Breast epithelium (tissue), 4 donors: ENCODE measurements at regions not wholly inside any gene's neighbourhood (a gene's known extent, or its start where the extent isn't known, plus 50 kb on each side); places are given as distances from the start of the nearest gene placed in this dataset.

ENCODE experiments used
- DNase-seq, 2 donors: peaks; one replicate each; pipeline ENCODE4 v3.0.0-alpha.2; 2019; ENCODE audit warnings: low spot score in 2 of 2
- H3K27ac ChIP-seq, 2 donors: fragments of 200-600 bp; sonication (generic) in 1 of 2; one replicate each; pipeline ENCODE4 v1.5.1; 2016 to 2019; ENCODE audit warnings: mild to moderate bottlenecking in 1 of 2
- H3K27me3 ChIP-seq, 2 donors: fragments of 200-600 bp; sonication (generic) in 1 of 2; one replicate each; pipeline versions ENCODE4 v1.5.1 to v1.6.0; 2017 to 2019; ENCODE audit warnings: control low read depth in 1 of 2, mild to moderate bottlenecking in 1 of 2
- H3K36me3 ChIP-seq: fragments of 200-600 bp; one replicate; pipeline ENCODE4 v1.5.1; 2019
- H3K4me1 ChIP-seq, 2 donors: fragments of 200-600 bp; sonication (generic); one replicate each; pipeline ENCODE4 v1.5.1; 2016 to 2019; ENCODE audit warnings: control low read depth in 1 of 2
- H3K4me3 ChIP-seq, 3 donors: fragments of 200-600 bp; sonication (generic); 1 replicate in 2 of 3; 2 replicates in 1 of 3; pipeline ENCODE4 v1.5.1; 2016 to 2019; ENCODE audit warnings: mild to moderate bottlenecking in 3 of 3, moderate library complexity in 2 of 3
- H3K9me3 ChIP-seq, 2 donors: fragments of 200-600 bp; sonication (generic) in 1 of 2; one replicate each; pipeline ENCODE4 v1.5.1; 2016 to 2019; ENCODE audit warnings: control low read depth in 1 of 2
- CTCF ChIP-seq, 3 donors: fragments of 450-650 bp; IDR thresholded peaks; one replicate each; pipeline ENCODE4 v1.5.1; 2016 to 2017; ENCODE audit warnings: antibody characterized with exemption in 3 of 3, mild to moderate bottlenecking in 3 of 3, moderate library complexity in 3 of 3
- POLR2A ChIP-seq: fragments of 450-650 bp; IDR thresholded peaks from one replicate; pipeline ENCODE4 v1.6.1; 2016; ENCODE audit warnings: antibody characterized with exemption, mild to moderate bottlenecking, moderate library complexity
- POLR2AphosphoS5 ChIP-seq, 3 donors: sonication (generic); formaldehyde crosslinking; IDR thresholded peaks; one replicate each; pipeline ENCODE4 v1.6.1; 2017; ENCODE audit warnings: antibody characterized with exemption in 3 of 3
- intact Hi-C: fragments of 100-400 bp; cut with DNase I; formaldehyde crosslinking; loops from one replicate; pipeline ENCODE4 v1.15.1; 2023; ENCODE audit warnings: low total_unique reads

GRCh38 chr4:151933122-151933827 is 172.5 kb upstream of the GATB start:
- no peak for DNase-seq
- H3K9me3 ChIP-seq: no peaks in the 10 kb centered on the region
- intact Hi-C loops: no loop called here
- no peaks in the 10 kb centered on the region for H3K27me3 ChIP-seq
- H3K4me1 ChIP-seq: no peaks in the 10 kb centered on the region
- no peaks in the 10 kb centered on the region for H3K36me3 ChIP-seq
- TF ChIP-seq POLR2AphosphoS5 (IDR thresholded peaks at IDR 0.05) (no peak), CTCF (IDR thresholded peaks at IDR 0.05) (no peak), POLR2A (no peak)
- no peak overlapping the region for H3K4me3 ChIP-seq
- H3K27ac ChIP-seq: no peak overlapping the region

DNA sequence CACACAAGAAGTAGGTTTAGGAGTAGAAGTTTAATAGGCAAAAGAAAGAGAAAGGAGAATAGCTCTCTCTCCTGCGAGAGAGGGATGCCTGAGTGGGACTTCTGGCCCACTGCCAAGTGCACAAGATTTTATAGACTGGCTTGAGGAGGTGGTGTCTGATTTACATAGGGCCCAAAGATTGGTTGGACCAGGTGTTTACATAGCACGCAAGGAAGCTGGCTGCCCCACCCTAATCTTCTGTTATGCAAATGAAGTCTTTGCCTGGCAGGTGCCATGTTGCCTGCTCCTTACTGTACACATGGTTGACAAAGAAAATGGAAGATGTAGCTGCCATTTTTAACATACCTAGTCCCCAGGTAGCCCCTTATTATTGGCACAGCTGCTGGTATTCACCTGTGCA is 170.8 kb upstream of the GATB start:
- DNase-seq: no peak
- H3K27ac ChIP-seq: no peak overlapping the region
- H3K4me3 ChIP-seq: no peak overlapping the region
- H3K27me3 ChIP-seq: no peaks in the 10 kb centered on the region
- no peaks in the 10 kb centered on the region for H3K4me1 ChIP-seq
- H3K36me3 ChIP-seq: no peaks in the 10 kb centered on the region
- H3K9me3 ChIP-seq: no peaks in the 10 kb centered on the region
- TF ChIP-seq POLR2AphosphoS5 (IDR thresholded peaks at IDR 0.05) (no peak), POLR2A (no peak), CTCF (IDR thresholded peaks at IDR 0.05) (no peak)
- intact Hi-C loops: no loop called here

DNA sequence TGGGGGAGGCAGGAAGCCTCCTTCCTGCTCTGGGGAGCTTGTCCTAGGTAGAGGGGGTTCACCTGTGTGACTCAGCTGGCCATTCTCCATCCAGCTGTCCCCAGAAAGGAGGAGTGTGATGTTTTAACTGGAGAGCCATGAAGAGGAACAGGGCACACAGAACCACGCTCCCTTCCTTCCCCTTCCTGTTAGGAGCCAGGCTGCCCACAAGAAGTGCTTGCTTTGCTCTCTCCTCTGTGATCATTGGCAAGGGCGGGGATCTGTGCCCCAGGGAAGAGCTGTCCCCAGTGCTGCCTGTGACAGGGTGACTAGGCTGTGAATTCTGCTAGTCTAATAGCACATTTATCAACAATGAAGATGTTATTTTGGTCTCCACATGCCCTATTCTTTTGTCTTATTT is 169.6 kb upstream of the GATB start:
- DNase-seq: no peak
- intact Hi-C loops: no loop called here
- Histone ChIP-seq H3K4me1 (no peaks in the 10 kb centered on the region), H3K36me3 (no peaks in the 10 kb centered on the region), H3K4me3 (no peak overlapping the region), H3K9me3 (no peaks in the 10 kb centered on the region), H3K27ac (no peak overlapping the region), H3K27me3 (no peaks in the 10 kb centered on the region)
- TF ChIP-seq POLR2AphosphoS5 (IDR thresholded peaks at IDR 0.05): no peak
- no peak for TF ChIP-seq CTCF (IDR thresholded peaks at IDR 0.05)
- no peak for TF ChIP-seq POLR2A

GRCh38 chr4:151928112-151928511 is 167.3 kb upstream of the GATB start:
- TF ChIP-seq CTCF (IDR thresholded peaks at IDR 0.05) (no peak), POLR2A (no peak), POLR2AphosphoS5 (IDR thresholded peaks at IDR 0.05) (no peak)
- intact Hi-C loops: no loop called here
- Histone ChIP-seq H3K9me3 (no peaks in the 10 kb centered on the region), H3K4me3 (no peak overlapping the region), H3K36me3 (no peaks in the 10 kb centered on the region), H3K27me3 (no peaks in the 10 kb centered on the region), H3K4me1 (no peaks in the 10 kb centered on the region), H3K27ac (no peak overlapping the region)
- DNase-seq: no peak

- TF ChIP-seq CTCF (IDR thresholded peaks at IDR 0.05) (no peak), POLR2A (no peak), POLR2AphosphoS5 (IDR thresholded peaks at IDR 0.05) (no peak)
Observed at GRCh38 chr4:151922811-151923210, 162.0 kb upstream of the GATB start.

More at GRCh38 chr4:151922811-151923210, 162.0 kb upstream of the GATB start:
- Histone ChIP-seq H3K36me3 (no peaks in the 10 kb centered on the region), H3K9me3 (no peaks in the 10 kb centered on the region), H3K4me1 (no peaks in the 10 kb centered on the region), H3K27me3 (no peaks in the 10 kb centered on the region), H3K4me3 (no peak overlapping the region), H3K27ac (no peak overlapping the region)
- DNase-seq: no peak
- intact Hi-C loops: no loop called here
